GM19395 (cell line): ENCODE measurements at regions not wholly inside any gene's neighbourhood (a gene's known extent, or its start where the extent isn't known, plus 50 kb on each side); places are given as distances from the start of the nearest gene placed in this dataset.
"Not testable (repeated sequence)": the region's sequence is repeated elsewhere in the genome, so short reads cannot be mapped to it uniquely, and the experiment has no call there.

Experiments
- ATAC-seq: cut with Tn5 transposase; IDR thresholded peaks from one replicate; pipeline ENCODE4 v1.9.1; 2021; ENCODE audit warnings: mild to moderate bottlenecking, moderate library complexity; ENCODE audit not compliant: unreplicated experiment

DNA sequence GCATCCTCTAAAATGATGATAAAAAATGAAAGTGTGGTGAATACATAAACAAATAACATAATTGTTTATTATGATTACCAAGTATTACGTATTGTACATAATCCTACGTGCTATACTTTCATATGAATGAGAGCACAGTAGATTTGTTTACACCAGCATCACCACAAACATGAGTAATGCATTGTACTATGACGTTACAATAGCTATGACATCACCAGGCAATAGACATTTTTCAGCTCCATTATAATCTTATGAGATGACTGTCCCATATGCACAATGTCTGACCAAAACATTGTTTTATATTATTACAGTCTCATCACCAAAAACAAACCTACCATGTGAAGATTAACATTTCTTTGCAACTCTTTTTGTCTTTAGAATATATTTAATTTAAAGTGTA lies 225.7 kb upstream of the TENT5A start:
- ATAC-seq: no peak

- ATAC-seq: no peak
Observed at GRCh38 chr6:81977486-81977885, 225.0 kb upstream of the TENT5A start.

DNA sequence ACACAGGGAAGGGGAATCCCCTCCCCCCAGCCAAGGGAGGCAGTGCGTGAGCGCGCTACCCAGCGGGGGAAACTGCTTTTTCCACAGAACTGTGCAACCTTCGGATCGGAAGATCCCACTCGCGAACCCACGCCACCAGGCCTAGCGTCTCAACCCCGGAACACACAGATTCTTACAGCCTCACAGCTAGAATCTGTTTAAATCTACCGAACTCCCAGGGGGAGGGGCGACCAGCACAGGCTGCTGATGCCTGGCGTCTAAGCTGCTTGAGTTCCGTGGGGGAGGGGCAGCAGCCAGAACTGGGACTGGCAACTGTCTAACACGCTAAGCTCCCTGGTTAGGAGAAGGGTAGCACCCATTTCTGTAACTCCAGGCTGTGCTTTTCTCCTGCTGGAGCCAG lies 217.3 kb upstream of the TENT5A start:
- no peak for ATAC-seq

- ATAC-seq: no peak
Observed at GRCh38 chr6:81969011-81969410, 216.5 kb upstream of the TENT5A start.

DNA sequence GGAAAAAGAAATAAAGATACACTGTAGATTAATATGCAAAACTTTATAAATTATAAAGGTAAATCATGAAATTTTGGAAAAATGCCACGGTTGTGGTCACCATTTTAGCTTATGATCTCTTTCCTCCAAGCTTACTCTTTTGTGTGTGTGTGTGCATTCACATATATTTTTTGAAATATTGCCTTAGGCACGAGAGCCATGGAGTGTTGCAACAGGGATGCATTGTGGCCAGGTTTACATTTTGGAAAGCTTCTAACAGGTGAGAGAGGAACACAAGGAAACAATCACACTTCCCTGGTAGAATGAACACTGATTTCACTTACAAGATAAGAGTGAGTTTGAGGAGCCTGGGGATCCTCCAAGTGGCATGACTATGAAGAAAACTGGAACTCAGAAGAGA lies 214.5 kb upstream of the TENT5A start:
- ATAC-seq: no peak

GRCh38 chr6:81962198-81962597 lies 209.7 kb upstream of the TENT5A start:
- ATAC-seq: no peak

GRCh38 chr6:81950877-81951276 lies 198.4 kb upstream of the TENT5A start:
- peak; percentile 55 for ATAC-seq

- ATAC-seq: no peak
Observed at GRCh38 chr6:81948861-81949260, 196.4 kb upstream of the TENT5A start.

GRCh38 chr6:81948196-81948595 lies 195.7 kb upstream of the TENT5A start:
- ATAC-seq: not testable (repeated sequence)

DNA sequence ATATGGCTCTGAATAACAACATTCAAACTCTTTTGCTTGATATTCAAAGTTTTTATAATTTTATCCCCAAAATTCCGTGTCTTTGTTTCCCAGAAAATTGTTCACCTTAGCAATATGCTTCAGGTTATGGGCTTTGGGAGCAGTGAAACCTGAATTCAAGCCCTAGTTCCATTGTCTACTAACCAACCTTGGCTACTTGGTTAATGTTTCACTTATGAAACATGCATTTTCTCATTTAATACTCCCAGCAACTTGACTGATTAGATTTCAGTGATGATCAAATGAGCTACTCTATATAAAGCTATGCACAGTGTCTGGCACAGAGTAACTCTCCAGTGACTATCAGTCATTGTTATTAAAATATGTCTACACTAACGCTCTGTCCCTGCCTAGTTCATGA lies 192.2 kb upstream of the TENT5A start:
- ATAC-seq: no peak

- ATAC-seq: not testable (repeated sequence)
Observed at GRCh38 chr6:81942842-81943241, 190.4 kb upstream of the TENT5A start.

DNA sequence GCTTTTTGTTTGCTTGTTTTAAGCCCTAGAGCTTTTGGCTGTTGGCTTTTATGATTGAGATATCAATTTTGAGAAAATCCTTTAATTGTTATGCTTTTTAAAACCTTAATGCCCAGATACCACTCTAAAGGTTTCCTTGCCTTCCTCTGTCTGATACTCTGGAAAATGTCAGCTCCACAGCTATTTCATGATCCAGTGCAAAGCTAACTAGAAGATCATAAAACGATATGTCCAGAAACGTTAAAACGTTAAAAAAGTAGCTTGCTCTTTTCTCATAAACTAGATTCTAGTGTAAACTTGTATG lies 189.5 kb upstream of the TENT5A start:
- no peak for ATAC-seq

DNA sequence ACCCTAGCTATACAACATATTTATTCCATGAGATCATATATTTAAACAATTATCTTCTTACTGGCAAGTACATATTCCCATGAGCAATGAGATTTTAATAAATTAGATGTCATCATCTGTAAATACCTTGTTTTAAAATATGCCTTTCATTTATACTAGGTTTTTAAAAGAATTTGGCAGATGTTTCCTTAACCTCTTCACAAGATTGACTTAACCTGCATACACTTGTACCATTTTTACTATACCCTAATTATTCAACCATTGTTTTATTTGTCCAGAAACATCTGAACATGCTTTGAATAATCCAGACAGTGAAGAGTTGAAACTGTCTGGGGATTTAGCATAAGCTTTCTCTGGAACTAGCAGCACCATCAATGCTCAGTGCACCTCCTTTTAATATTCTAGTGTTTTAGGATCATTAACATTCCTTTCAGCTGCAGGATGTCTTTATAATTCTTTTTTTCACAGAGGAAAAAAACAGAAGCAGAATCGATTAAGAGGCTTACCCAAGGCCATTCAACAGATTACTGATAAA lies 188.0 kb upstream of the TENT5A start:
- ATAC-seq: no peak

DNA sequence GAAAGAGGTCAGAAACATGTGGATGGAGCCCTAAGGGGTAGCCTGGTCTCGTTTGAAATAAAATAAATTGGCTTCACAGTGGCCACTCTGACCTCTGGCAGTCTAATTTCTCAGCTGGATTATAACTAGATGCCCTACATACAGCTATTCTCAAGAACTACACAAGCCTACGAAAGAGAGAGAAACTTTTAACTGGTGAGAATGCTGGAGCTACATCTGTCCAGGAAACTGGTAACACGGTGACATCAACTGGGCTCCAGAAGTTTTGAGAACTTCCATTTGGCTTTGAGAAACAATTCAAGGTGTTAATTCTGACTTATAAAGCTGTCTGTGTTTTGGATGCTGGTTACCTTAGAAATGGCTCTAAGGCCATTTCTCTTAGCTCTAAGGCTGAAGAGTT lies 187.3 kb upstream of the TENT5A start:
- ATAC-seq: no peak

DNA sequence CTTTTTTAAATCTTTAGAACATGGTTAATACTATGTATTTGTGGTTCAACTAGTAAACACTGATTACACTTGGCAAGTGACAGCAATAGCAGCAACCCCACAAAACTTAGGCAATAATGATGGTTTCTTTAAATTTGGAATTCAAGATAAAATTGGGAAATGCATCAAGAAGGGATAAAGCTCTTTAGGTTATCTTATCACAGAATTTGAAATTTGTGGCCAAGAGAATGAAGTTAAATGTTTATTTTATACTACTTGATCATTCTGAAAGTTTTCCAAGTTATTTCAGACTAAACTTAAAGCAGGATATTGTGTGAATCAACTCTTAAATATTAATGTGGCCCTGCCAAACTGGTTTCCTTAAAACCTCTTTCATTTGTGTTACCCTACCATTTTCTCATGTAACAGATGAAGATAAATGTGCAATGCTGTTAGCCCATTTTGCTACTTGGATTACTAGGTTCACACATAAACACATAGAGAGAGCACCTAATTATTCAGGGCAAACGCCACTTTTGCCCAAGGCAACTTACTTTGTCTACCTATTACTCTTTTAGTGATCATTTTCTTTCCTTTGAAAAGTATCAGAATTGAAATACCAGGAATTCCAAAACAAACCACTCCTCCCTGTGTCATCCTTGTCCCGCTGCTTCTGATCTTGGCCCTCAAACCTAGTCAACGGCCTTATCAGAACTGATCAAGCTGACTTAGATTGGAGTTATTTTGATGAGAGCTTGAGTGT lies 186.7 kb upstream of the TENT5A start:
- no peak for ATAC-seq

- ATAC-seq: peak; percentile 64
Observed at GRCh38 chr6:81938014-81938856, 185.8 kb upstream of the TENT5A start.

DNA sequence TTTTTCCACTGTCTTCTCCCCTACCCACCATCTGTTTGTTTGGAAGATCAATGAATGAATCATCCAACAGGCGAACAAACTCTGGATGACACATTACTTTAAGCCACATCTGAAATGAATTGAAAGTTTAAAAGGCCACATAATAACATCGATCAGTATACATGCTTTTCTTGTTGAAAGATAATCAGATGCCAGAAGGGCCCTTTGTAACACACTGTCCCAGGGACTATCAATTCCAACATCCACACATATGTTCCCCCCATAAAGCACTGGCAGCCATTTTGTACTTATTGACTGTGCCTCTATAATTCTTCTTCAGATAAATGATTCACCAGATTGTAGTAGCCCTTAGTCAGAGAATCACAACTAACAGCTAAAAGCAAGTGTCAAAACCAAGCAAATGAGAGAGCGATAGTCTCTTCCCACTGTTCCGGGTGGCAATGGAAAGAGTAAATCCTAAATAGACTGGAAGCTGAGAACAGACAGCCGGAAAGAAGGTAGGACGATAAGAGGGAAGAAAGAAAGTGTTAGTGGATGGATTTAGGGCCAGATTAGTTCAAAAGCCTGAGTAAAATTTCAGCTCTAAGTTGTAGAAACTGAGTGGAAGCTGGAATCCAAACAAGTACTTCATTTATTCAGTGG lies 184.9 kb upstream of the TENT5A start:
- no peak for ATAC-seq

DNA sequence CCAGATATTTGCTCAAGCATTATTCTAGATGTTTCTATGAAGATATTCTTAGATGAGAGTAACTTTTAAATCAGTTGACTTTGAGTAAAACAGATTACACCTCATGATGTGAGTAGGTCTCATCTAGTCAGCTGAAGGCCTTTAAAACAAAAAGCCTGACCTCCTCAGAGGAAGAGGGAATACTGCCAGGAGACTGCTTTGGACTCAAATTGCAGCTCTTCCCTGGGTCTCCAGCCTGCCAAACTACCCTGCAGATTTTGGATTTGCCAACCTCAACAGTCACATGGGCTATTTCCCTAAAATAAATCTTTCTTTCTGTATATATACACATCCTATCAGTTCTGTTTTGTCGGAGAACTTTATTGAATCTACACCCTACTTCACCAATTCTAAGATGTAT lies 182.5 kb upstream of the TENT5A start:
- ATAC-seq: no peak

DNA sequence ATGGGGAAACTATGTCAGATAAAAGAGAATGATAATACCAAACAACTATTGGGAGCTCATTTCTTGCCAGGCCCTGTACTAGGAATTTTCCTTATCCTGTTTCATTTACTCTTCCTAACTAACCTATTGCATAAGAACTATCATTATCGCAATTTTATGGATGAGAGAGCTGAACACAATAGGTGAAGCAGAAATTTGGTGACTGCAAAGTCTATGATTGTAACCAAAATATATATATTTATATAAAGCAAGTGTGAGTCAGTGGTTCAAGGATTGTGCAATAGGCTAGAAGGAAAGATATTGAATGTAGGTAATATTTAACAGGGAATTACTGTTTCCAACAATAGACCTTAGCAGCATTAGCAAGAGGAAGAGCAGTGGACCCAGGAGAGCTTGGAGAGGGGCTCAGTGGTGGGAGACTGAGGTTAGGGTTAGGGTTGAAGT lies 181.1 kb upstream of the TENT5A start:
- no peak for ATAC-seq

- no peak for ATAC-seq
Observed at GRCh38 chr6:81933089-81933488, 180.6 kb upstream of the TENT5A start.

DNA sequence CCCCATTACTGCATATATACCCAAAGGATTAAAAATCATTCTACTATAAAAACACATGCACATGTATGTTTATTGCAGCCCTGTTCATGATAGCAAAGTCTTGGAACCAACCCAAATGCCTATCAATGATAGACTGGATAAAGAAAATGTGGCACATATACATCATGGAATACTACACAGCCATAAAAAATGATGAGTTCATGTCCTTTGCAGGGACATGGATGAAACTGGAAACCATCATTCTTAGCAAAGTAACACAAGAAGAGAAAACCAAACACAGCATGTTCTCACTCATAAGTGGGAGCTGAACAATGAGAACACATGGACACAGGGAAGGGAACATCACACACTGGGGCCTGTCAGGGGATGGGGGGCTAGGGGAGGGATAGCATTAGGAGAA lies 180.0 kb upstream of the TENT5A start:
- not testable (repeated sequence) for ATAC-seq

GRCh38 chr6:81929828-81930227 lies 177.3 kb upstream of the TENT5A start:
- no peak for ATAC-seq
